GM19395 (cell line): ENCODE measurements at regions not wholly inside any gene's neighbourhood (a gene's known extent, or its start where the extent isn't known, plus 50 kb on each side); places are given as distances from the start of the nearest gene placed in this dataset.
"Not testable (repeated sequence)": the region's sequence is repeated elsewhere in the genome, so short reads cannot be mapped to it uniquely, and the experiment has no call there.

Experiments
- ATAC-seq: cut with Tn5 transposase; IDR thresholded peaks from one replicate; pipeline ENCODE4 v1.9.1; 2021; ENCODE audit warnings: mild to moderate bottlenecking, moderate library complexity; ENCODE audit not compliant: unreplicated experiment

DNA sequence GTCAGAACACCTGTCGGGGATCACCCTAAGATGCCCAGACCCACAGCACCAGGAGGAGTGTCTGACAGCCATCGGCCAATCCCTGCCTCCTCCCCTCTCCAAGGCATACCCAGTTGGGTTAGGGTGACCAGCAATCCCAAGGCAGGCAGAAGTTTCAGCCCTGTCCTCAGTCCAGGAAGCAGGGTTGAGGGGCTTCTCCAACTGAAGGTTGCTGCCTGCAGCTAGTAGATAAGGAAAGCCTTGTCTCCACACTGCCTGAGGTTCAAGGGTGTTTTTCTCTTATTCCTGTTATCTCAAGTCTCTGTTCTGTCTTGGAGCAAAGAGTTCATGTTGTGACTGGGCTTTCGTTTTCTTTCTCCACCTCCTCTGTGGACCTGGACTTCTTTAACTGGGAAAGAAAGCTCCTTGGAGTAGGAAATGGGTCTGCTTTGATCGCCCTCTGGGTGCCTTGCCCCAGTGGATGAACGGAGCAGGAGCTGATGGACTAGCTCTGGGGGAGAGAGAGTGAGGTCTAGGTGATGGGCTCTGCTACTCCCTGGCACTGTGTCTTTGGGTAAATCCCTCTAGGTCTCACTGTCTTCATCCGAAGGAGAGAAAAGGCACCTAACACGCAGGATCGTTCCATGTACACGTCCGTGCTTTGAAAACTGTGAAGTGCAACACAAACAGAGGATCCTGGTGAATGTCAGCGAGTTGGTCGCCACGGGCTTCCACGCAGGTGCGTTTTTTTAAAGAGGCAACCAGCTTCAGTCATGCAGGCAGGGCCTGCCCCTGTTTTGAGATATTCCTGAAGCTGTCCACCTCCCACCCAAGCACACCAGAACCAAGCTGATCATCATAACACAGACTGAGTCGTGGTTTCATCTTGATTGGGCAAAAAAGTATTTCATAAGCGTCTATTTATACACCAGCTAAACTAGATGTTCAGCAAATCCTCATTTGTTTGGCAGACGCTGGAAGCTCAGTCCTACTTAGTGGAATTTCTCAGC, 52.5 kb upstream of the FOXN3 start:
- ATAC-seq: no peak

- no peak for ATAC-seq
These were observed 51.5 kb upstream of the FOXN3 start for GRCh38 chr14:89468566-89468965.

- ATAC-seq: not testable (repeated sequence)
These were observed 51.0 kb upstream of the FOXN3 start for GRCh38 chr14:89468030-89468429.

- ATAC-seq: no peak
These were observed 49.9 kb upstream of the FOXN3 start for GRCh38 chr14:89466944-89467343.
